Ovary (tissue), 7 donors: ENCODE measurements at regions not wholly inside any gene's neighbourhood (a gene's known extent, or its start where the extent isn't known, plus 50 kb on each side); places are given as distances from the start of the nearest gene placed in this dataset.

Experiments used
- DNase-seq, 5 donors: peaks; one replicate each; pipeline ENCODE4 v3.0.0-alpha.2; 2019 to 2020
- H3K27ac ChIP-seq, 2 donors: fragments of 200-600 bp; one replicate each; pipeline versions ENCODE4 v1.5.1 to v1.8.0; 2019 to 2022
- H3K27me3 ChIP-seq: fragments of 200-600 bp; one replicate; pipeline ENCODE4 v1.8.0; 2022
- H3K36me3 ChIP-seq: fragments of 200-600 bp; sonication (generic); one replicate; pipeline ENCODE4 v1.5.1; 2019
- H3K4me1 ChIP-seq: one replicate; pipeline ENCODE4 v1.8.1; 2013; ENCODE audit warnings: mild to moderate bottlenecking, moderate library complexity; ENCODE audit not compliant: insufficient read depth
- H3K4me3 ChIP-seq: fragments of 200-600 bp; sonication (generic); one replicate; pipeline ENCODE4 v1.5.1; 2017
- H3K9me3 ChIP-seq, 2 donors: fragments of 200-600 bp in 1 of 2; sonication (generic) in 1 of 2; one replicate each; pipeline versions ENCODE4 v1.5.1 to v1.8.1; 2013 to 2019; ENCODE audit warnings: mild to moderate bottlenecking in 1 of 2, moderate library complexity in 1 of 2
- EP300 ChIP-seq: sonication (generic); formaldehyde crosslinking; IDR thresholded peaks from one replicate; pipeline ENCODE4 v1.6.1; 2017; ENCODE audit warnings: antibody characterized with exemption
- POLR2A ChIP-seq: fragments of 450-650 bp; IDR thresholded peaks from one replicate; pipeline ENCODE4 v1.6.1; 2017; ENCODE audit warnings: antibody characterized with exemption, mild to moderate bottlenecking, moderate library complexity
- WGBS, 3 donors: extraction: QIAGEN DNeasy Blood & Tissue Kit in 1 of 3; methylation state at CpG; one replicate each; pipeline versions ENCODE4 v1.1.5 to v1.1.7; 2013 to 2017; 5-methylcytosine and 5-hydroxymethylcytosine counted together
- intact Hi-C, 4 donors: fragments of 100-400 bp; cut with DNase I; formaldehyde crosslinking; loops; one replicate each; pipeline versions ENCODE4 v1.11.0 to v1.15.1; 2022 to 2023
- TF ChIP-seq, protein P1 (sequence below), 3 donors: fragments of 450-650 bp in 2 of 3; fragments of 200-600 bp in 1 of 3; IDR thresholded peaks; one replicate each; pipeline versions ENCODE4 v1.5.1 to v1.8.0; 2016 to 2022; ENCODE audit warnings: antibody characterized with exemption in 3 of 3, mild to moderate bottlenecking in 1 of 3
- donor health status: DM: no; HTN: no; CAD: no; lungs with moderate emphysema.
- donor health status: DM: no; HTN: no; CAD: no.
- donor health status: Bipolar disorder and iron deficiency.
- donor health status: DM: no; HTN: no; CAD: no.
- donor health status: DM: yes; HTN: yes; CAD: no.

DNA sequence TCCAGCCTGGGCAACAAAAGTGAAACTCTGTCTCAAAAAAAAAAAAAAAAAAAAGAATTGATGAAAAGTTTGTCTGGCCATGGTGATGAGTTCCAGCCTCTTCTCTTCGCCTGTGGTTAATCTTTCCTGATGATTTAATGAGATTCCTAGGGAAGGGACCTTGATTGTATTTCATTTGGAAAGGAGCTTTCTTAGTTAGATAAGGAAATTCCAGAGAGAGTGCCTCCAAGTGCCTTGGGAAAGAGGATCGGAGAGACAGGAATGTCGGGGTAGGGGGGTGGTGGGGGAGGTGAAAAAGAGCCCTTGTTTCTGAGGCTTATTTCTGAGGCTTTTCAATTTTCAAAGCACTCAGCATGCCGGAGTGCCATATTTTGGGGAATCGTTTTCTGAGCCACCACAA is 93.2 kb upstream of the SIAH1 start:
- WGBS, 3 donors = 42 to 77% (median 53%) methylated on average over 5 of the region's 5 CpGs
- intact Hi-C loops = no loop called here
- TF ChIP-seq POLR2A (no peak), EP300 (no peak)
- TF ChIP-seq, protein P1, sequence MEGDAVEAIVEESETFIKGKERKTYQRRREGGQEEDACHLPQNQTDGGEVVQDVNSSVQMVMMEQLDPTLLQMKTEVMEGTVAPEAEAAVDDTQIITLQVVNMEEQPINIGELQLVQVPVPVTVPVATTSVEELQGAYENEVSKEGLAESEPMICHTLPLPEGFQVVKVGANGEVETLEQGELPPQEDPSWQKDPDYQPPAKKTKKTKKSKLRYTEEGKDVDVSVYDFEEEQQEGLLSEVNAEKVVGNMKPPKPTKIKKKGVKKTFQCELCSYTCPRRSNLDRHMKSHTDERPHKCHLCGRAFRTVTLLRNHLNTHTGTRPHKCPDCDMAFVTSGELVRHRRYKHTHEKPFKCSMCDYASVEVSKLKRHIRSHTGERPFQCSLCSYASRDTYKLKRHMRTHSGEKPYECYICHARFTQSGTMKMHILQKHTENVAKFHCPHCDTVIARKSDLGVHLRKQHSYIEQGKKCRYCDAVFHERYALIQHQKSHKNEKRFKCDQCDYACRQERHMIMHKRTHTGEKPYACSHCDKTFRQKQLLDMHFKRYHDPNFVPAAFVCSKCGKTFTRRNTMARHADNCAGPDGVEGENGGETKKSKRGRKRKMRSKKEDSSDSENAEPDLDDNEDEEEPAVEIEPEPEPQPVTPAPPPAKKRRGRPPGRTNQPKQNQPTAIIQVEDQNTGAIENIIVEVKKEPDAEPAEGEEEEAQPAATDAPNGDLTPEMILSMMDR (IDR thresholded peaks at IDR 0.05) = no peak
- no peak overlapping the region for H3K4me3 ChIP-seq
- no peak for DNase-seq
- no peak overlapping the region for H3K27ac ChIP-seq
- H3K27me3 ChIP-seq = no peaks in the 10 kb centered on the region
- no peaks in the 10 kb centered on the region for H3K36me3 ChIP-seq
- H3K9me3 ChIP-seq = no peaks in the 10 kb centered on the region
- H3K4me1 ChIP-seq = no peaks in the 10 kb centered on the region

DNA sequence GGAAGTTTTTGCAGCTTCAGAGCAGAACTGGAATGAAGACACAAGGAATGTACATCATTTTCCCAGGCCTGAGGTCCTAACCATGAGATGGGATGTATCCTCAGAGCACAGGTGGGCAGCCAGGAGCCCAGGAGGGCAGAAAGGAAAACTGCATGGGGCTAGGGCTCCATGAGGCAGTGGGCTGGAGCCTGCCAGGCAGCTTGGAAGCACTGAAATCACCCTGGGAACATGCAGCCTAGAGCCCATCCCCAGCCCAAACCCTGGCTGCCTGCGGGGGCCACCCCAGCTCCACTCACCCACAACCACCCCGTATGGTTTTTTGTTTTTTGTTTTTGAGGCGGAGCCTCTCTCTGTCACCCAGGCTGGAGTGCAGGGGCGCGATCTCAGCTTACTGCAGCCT is 86.2 kb upstream of the SIAH1 start:
- intact Hi-C loops = no loop called here
- H3K27me3 ChIP-seq = no peaks in the 10 kb centered on the region
- no peaks in the 10 kb centered on the region for H3K9me3 ChIP-seq
- H3K4me1 ChIP-seq = no peaks in the 10 kb centered on the region
- H3K4me3 ChIP-seq = no peak overlapping the region
- H3K27ac ChIP-seq = no peak overlapping the region
- no peak for DNase-seq
- 65 to 72% (median 69%) methylated on average over 5 of the region's 5 CpGs for WGBS, 3 donors
- no peak for TF ChIP-seq POLR2A
- TF ChIP-seq, protein P1 (IDR thresholded peaks at IDR 0.05) = no peak
- no peak for TF ChIP-seq EP300
- H3K36me3 ChIP-seq = no peaks in the 10 kb centered on the region

DNA sequence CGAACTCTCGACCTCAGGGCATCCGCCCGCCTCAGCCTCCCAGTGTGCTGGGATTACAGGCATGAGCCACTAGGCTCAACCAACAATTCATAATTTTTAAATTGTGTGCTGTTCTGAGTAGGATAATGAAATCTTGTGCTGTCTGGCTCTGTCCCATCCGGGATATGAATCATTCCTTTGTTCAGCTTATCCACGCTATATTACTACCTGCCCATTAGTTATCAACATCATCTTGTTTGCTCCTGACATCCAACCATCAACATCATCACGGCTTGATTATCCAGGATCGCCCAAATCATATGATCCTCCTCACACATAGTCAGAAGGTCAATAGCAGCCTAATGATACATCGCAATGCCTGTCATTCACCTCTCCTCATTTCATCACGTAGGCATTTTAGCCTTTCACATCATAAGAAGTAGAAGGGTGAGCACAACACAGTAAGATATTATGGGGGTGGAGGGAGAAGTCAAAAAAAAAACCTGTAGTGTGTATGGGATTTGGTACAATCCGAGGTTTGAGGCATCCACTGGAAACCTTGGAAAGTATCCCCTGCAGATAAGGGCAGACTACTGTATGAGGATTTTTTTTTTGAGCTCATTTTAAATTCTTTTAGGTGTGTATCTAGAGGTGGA is 77.0 kb upstream of the SIAH1 start:
- TF ChIP-seq, protein P1 (IDR thresholded peaks at IDR 0.05) = no peak
- TF ChIP-seq POLR2A (no peak), EP300 (no peak)
- no peaks in the 10 kb centered on the region for H3K27me3 ChIP-seq
- intact Hi-C loops = no loop called here
- 85 to 89% (median 87%) methylated on average over 11 of the region's 11 CpGs for WGBS, 3 donors
- no peaks in the 10 kb centered on the region for H3K36me3 ChIP-seq
- no peaks in the 10 kb centered on the region for H3K4me1 ChIP-seq
- no peak for DNase-seq
- H3K9me3 ChIP-seq = no peaks in the 10 kb centered on the region
- no peak overlapping the region for H3K4me3 ChIP-seq
- H3K27ac ChIP-seq = no peak overlapping the region

DNA sequence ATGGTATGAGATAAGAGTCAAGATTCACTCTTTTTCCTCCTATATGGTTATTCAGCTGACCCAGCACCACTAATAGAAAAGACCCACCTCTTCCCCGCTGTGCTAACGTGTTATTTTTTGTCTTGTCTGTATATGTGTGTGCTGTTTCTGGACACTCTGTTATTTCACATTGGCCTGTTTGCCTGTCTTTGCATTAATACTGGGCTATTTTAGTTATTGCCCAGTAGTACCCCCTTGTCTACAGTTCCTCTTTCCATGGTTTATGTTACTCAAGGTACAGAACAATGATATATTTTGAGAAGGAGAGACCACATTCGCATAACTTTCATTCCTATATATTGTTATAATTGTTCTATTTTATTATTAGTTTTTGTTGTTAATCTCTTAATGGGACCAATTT is 74.0 kb upstream of the SIAH1 start:
- Histone ChIP-seq H3K27ac (no peak overlapping the region), H3K36me3 (no peaks in the 10 kb centered on the region), H3K27me3 (no peaks in the 10 kb centered on the region), H3K4me3 (no peak overlapping the region), H3K9me3 (no peaks in the 10 kb centered on the region), H3K4me1 (no peaks in the 10 kb centered on the region)
- intact Hi-C loops = no loop called here
- DNase-seq = no peak
- TF ChIP-seq EP300 (no peak), POLR2A (no peak)
- TF ChIP-seq, protein P1 (IDR thresholded peaks at IDR 0.05) = no peak
- 81 to 85% (median 84%) methylated on average over 3 of the region's 3 CpGs for WGBS, 3 donors
